Omental fat pad (tissue), 3 donors: ENCODE measurements at regions not wholly inside any gene's neighbourhood (a gene's known extent, or its start where the extent isn't known, plus 50 kb on each side); places are given as distances from the start of the nearest gene placed in this dataset.

Source experiments
- ATAC-seq: fragments of 150-250 bp; one replicate; pipeline ENCODE4 v1.9.1; 2016; ENCODE audit warnings: mild to moderate bottlenecking, moderate library complexity; ENCODE audit not compliant: low FRiP score
- DNase-seq: peaks from one replicate; pipeline ENCODE4 v3.0.0-alpha.2; 2019; ENCODE audit warnings: low spot score
- TF ChIP-seq, protein P1 (sequence below), 3 donors: fragments of 450-650 bp; IDR thresholded peaks; one replicate each; pipeline ENCODE4 v1.5.1; 2016 to 2017; ENCODE audit warnings: antibody characterized with exemption in 3 of 3, mild to moderate bottlenecking in 3 of 3, moderate library complexity in 2 of 3

- TF ChIP-seq, protein P1, sequence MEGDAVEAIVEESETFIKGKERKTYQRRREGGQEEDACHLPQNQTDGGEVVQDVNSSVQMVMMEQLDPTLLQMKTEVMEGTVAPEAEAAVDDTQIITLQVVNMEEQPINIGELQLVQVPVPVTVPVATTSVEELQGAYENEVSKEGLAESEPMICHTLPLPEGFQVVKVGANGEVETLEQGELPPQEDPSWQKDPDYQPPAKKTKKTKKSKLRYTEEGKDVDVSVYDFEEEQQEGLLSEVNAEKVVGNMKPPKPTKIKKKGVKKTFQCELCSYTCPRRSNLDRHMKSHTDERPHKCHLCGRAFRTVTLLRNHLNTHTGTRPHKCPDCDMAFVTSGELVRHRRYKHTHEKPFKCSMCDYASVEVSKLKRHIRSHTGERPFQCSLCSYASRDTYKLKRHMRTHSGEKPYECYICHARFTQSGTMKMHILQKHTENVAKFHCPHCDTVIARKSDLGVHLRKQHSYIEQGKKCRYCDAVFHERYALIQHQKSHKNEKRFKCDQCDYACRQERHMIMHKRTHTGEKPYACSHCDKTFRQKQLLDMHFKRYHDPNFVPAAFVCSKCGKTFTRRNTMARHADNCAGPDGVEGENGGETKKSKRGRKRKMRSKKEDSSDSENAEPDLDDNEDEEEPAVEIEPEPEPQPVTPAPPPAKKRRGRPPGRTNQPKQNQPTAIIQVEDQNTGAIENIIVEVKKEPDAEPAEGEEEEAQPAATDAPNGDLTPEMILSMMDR (IDR thresholded peaks at IDR 0.05): no peak
- ATAC-seq (no peak), DNase-seq (no peak)
These were observed 403.2 kb upstream of the DDI1 start for GRCh38 chr11:103633068-103633788.

- DNase-seq (no peak), ATAC-seq (no peak)
- TF ChIP-seq, protein P1 (IDR thresholded peaks at IDR 0.05): no peak
These were observed 402.4 kb upstream of the DDI1 start for GRCh38 chr11:103633819-103634590.

- no peak for DNase-seq
- TF ChIP-seq, protein P1 (IDR thresholded peaks at IDR 0.05): no peak
- no peak for ATAC-seq
These were observed 400.2 kb upstream of the DDI1 start for GRCh38 chr11:103636232-103636631.

GRCh38 chr11:103637295-103637694, 399.1 kb upstream of the DDI1 start:
- ATAC-seq (no peak), DNase-seq (no peak)

DNA sequence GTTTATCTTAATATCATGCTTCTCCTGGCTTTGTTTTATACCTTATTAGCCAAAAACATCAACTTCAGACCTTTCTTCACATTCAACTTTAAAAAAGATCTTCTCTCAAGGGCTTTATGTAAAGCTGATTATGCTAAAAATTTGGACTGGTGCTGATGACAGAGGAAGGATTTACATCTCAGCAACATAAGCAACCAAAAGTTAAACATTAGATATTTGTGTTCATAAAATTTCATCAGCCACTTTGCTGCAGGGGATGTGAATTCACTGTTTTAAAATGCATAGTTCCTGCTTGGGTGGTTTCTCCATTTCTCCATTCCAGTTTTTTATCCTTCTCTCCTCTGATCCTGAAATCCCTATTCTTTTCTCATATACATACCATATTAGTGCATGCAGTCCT, 398.6 kb upstream of the DDI1 start:
- ATAC-seq (no peak), DNase-seq (no peak)
- TF ChIP-seq, protein P1 (IDR thresholded peaks at IDR 0.05): no peak

More at GRCh38 chr11:103637295-103637694, 399.1 kb upstream of the DDI1 start:
- TF ChIP-seq, protein P1 (IDR thresholded peaks at IDR 0.05): no peak

DNA sequence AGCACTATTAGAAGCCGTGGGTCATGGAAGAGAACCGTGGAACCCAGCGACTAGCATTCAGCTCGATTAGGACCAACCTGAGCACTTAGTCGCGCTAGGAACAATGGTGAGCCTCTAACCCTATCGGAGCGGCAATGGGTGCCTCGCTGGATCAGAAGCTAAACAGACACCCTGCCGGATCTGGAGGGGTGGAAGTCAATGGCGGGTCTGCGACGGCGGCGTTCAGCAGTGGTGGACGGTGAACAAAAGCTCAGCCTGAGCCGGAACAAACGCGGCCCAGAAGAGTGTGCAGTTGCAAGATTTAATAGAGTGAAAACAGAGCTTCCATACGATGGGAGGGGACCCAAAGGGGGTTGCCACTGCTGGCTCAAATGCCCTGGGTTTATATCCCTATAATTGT, 391.8 kb upstream of the DDI1 start:
- TF ChIP-seq, protein P1 (IDR thresholded peaks at IDR 0.05): no peak
- no peak for DNase-seq
- no peak for ATAC-seq
